DOHH2 (cell line): ENCODE measurements at regions not wholly inside any gene's neighbourhood (a gene's known extent, or its start where the extent isn't known, plus 50 kb on each side); places are given as distances from the start of the nearest gene placed in this dataset.

Source experiments
- H3F3A ChIP-seq: fragments of 200-600 bp; sonication (generic), shearing (Covaris generic); 2 replicates; pipeline ENCODE4 v1.6.0; 2016; ENCODE audit warnings: antibody characterized with exemption, mild to moderate bottlenecking; ENCODE audit not compliant: control insufficient read depth, insufficient read depth
- H3K27ac ChIP-seq: fragments of 200-600 bp; sonication (generic); 2 replicates; pipeline ENCODE4 v1.5.1; 2014; ENCODE audit warnings: low read depth, mild to moderate bottlenecking, low read length, moderate library complexity
- H3K27me3 ChIP-seq: fragments of 200-600 bp; sonication (generic); 2 replicates; pipeline ENCODE4 v1.6.1; 2014; ENCODE audit warnings: mild to moderate bottlenecking, low read length, mixed read lengths; ENCODE audit not compliant: control insufficient read depth
- H3K36me3 ChIP-seq: fragments of 200-600 bp; sonication (generic); 2 replicates; pipeline ENCODE4 v1.6.1; 2014; ENCODE audit warnings: mild to moderate bottlenecking, low read length, moderate library complexity, mixed read lengths; ENCODE audit not compliant: control insufficient read depth
- H3K4me1 ChIP-seq: fragments of 200-600 bp; sonication (generic); 2 replicates; pipeline ENCODE4 v1.6.1; 2014; ENCODE audit warnings: mild to moderate bottlenecking, low read length, mixed read lengths; ENCODE audit not compliant: control insufficient read depth
- H3K4me2 ChIP-seq: fragments of 200-600 bp; sonication (generic); 2 replicates; pipeline ENCODE4 v1.6.0; 2014; ENCODE audit warnings: mild to moderate bottlenecking, low read length, moderate library complexity
- H3K4me3 ChIP-seq: fragments of 200-600 bp; sonication (generic); 2 replicates; pipeline ENCODE4 v1.5.1; 2014; ENCODE audit warnings: mild to moderate bottlenecking, low read length, mixed read lengths
- H3K79me2 ChIP-seq: fragments of 200-600 bp; sonication (generic); 2 replicates; pipeline ENCODE4 v1.6.1; 2014; ENCODE audit warnings: mild to moderate bottlenecking, low read length, mixed read lengths; ENCODE audit not compliant: control insufficient read depth
- H3K9me2 ChIP-seq: fragments of 200-600 bp; sonication (generic); replicated peaks from 2 replicates; pipeline ENCODE4 v1.6.1; 2014; ENCODE audit warnings: mild to moderate bottlenecking, low read length, mixed read lengths; ENCODE audit not compliant: control insufficient read depth
- H3K9me3 ChIP-seq: fragments of 200-600 bp; sonication (generic); 2 replicates; pipeline ENCODE4 v1.6.1; 2014; ENCODE audit warnings: antibody characterized with exemption, low read length, mixed read lengths; ENCODE audit not compliant: control insufficient read depth, insufficient read depth
- H4K20me1 ChIP-seq: fragments of 200-600 bp; sonication (generic); 2 replicates; pipeline ENCODE4 v1.6.0; 2014; ENCODE audit warnings: low read depth, mild to moderate bottlenecking, antibody characterized with exemption, low read length, moderate library complexity; ENCODE audit not compliant: control insufficient read depth, insufficient read depth
- CTCF ChIP-seq: fragments of 200-600 bp; sonication (generic); IDR thresholded peaks from one replicate; pipeline ENCODE4 v1.5.1; 2014; ENCODE audit warnings: antibody characterized with exemption, mild to moderate bottlenecking, low read depth, low read length; ENCODE audit not compliant: poor library complexity, severe bottlenecking
- EZH2phosphoT487 ChIP-seq: fragments of 200-600 bp; sonication (generic); IDR thresholded peaks from 2 replicates; pipeline ENCODE4 v1.6.1; 2017; ENCODE audit warnings: borderline replicate concordance, mild to moderate bottlenecking, antibody characterized with exemption, low read length, moderate library complexity, mixed read lengths

GRCh38 chr2:40039549-40039948 is 260.5 kb upstream of the THUMPD2 start:
- no peak overlapping the region for H3K4me2 ChIP-seq
- TF ChIP-seq CTCF (no peak), EZH2phosphoT487 (no peak)
- no peak overlapping the region for H3K4me3 ChIP-seq
- H4K20me1 ChIP-seq = no peaks in the 10 kb centered on the region
- no peaks in the 10 kb centered on the region for H3K27me3 ChIP-seq
- H3K9me2 ChIP-seq = no peaks in the 10 kb centered on the region
- H3K9me3 ChIP-seq = peaks cover 3% of the 10 kb centered on the region; the same call in 1 of the 2 replicates
- no peaks in the 10 kb centered on the region for H3F3A ChIP-seq
- no peak overlapping the region for H3K27ac ChIP-seq
- peaks cover 25% of the 10 kb centered on the region for H3K4me1 ChIP-seq
- no peaks in the 10 kb centered on the region for H3K36me3 ChIP-seq
- H3K79me2 ChIP-seq = no peaks in the 10 kb centered on the region

GRCh38 chr2:40038646-40039045 is 259.6 kb upstream of the THUMPD2 start:
- no peaks in the 10 kb centered on the region for H3F3A ChIP-seq
- no peaks in the 10 kb centered on the region for H3K79me2 ChIP-seq
- no peaks in the 10 kb centered on the region for H3K27me3 ChIP-seq
- no peaks in the 10 kb centered on the region for H3K36me3 ChIP-seq
- no peak overlapping the region for H3K4me2 ChIP-seq
- TF ChIP-seq EZH2phosphoT487 (no peak), CTCF (no peak)
- H3K9me3 ChIP-seq = peaks cover 12% of the 10 kb centered on the region; the same call in 1 of the 2 replicates
- no peaks in the 10 kb centered on the region for H3K9me2 ChIP-seq
- peaks cover 25% of the 10 kb centered on the region for H3K4me1 ChIP-seq
- H3K27ac ChIP-seq = no peak overlapping the region
- no peaks in the 10 kb centered on the region for H4K20me1 ChIP-seq
- no peak overlapping the region for H3K4me3 ChIP-seq

- H3K36me3 ChIP-seq = no peaks in the 10 kb centered on the region
- H3K79me2 ChIP-seq = no peaks in the 10 kb centered on the region
- H3K9me3 ChIP-seq = peaks cover 13% of the 10 kb centered on the region; the same call in 1 of the 2 replicates
- H3K27me3 ChIP-seq = no peaks in the 10 kb centered on the region
- TF ChIP-seq EZH2phosphoT487 (no peak), CTCF (no peak)
- peak overlapping the region; percentile 29 for H3K4me3 ChIP-seq
- no peaks in the 10 kb centered on the region for H3F3A ChIP-seq
- H4K20me1 ChIP-seq = no peaks in the 10 kb centered on the region
- H3K27ac ChIP-seq = no peak overlapping the region
- peaks cover 25% of the 10 kb centered on the region for H3K4me1 ChIP-seq
- peak overlapping the region; percentile 49 for H3K4me2 ChIP-seq
- no peaks in the 10 kb centered on the region for H3K9me2 ChIP-seq
Measured at GRCh38 chr2:40037303-40037702, 258.2 kb upstream of the THUMPD2 start.
